ENCODE measurements at regions not wholly inside any gene's neighbourhood (a gene's known extent, or its start where the extent isn't known, plus 50 kb on each side); places are given as distances from the start of the nearest gene placed in this dataset.
"Not testable (repeated sequence)": the region's sequence is repeated elsewhere in the genome, so short reads cannot be mapped to it uniquely, and the experiment has no call there.

GRCh38 chr6:21282360-21282759 lies 311.2 kb upstream of the SOX4 start:
- DNase-seq (ENCODE audit: low read depth in 1 of 2, low spot score in 1 of 2); in situ Hi-C loops (cut with HindIII; ENCODE audit: low pct_unique_long_range_greater_than_20kb, low sequenced_read_pairs): not testable (repeated sequence)

GRCh38 chr6:21284166-21284565 lies 309.4 kb upstream of the SOX4 start:
- DNase-seq (ENCODE audit: low read depth in 1 of 2, low spot score in 1 of 2): no peak
- in situ Hi-C loops (cut with HindIII; ENCODE audit: low pct_unique_long_range_greater_than_20kb, low sequenced_read_pairs): no loop called here
- no peak for TF ChIP-seq JUND (IDR thresholded peaks at IDR 0.05; ENCODE audit: low read depth)

GRCh38 chr6:21284706-21285105 lies 308.8 kb upstream of the SOX4 start:
- TF ChIP-seq JUND (IDR thresholded peaks at IDR 0.05; ENCODE audit: low read depth): no peak
- no peak for DNase-seq (ENCODE audit: low read depth in 1 of 2, low spot score in 1 of 2)
- in situ Hi-C loops (cut with HindIII; ENCODE audit: low pct_unique_long_range_greater_than_20kb, low sequenced_read_pairs): no loop called here

- no peak for DNase-seq (ENCODE audit: low read depth in 1 of 2, low spot score in 1 of 2)
- no peak for TF ChIP-seq JUND (IDR thresholded peaks at IDR 0.05; ENCODE audit: low read depth)
- in situ Hi-C loops (cut with HindIII; ENCODE audit: low pct_unique_long_range_greater_than_20kb, low sequenced_read_pairs): no loop called here
These were observed 299.4 kb upstream of the SOX4 start for GRCh38 chr6:21294144-21294543.

GRCh38 chr6:21295506-21296240 lies 297.9 kb upstream of the SOX4 start:
- in situ Hi-C loops (cut with HindIII; ENCODE audit: low pct_unique_long_range_greater_than_20kb, low sequenced_read_pairs): no loop called here
- DNase-seq (ENCODE audit: low read depth in 1 of 2, low spot score in 1 of 2): no peak
- no peak for TF ChIP-seq JUND (IDR thresholded peaks at IDR 0.05; ENCODE audit: low read depth)

GRCh38 chr6:21297665-21298064 lies 295.9 kb upstream of the SOX4 start:
- no peak for DNase-seq (ENCODE audit: low read depth in 1 of 2, low spot score in 1 of 2)
- no peak for TF ChIP-seq JUND (IDR thresholded peaks at IDR 0.05; ENCODE audit: low read depth)
- in situ Hi-C loops (cut with HindIII; ENCODE audit: low pct_unique_long_range_greater_than_20kb, low sequenced_read_pairs): no loop called here

- in situ Hi-C loops (cut with HindIII; ENCODE audit: low pct_unique_long_range_greater_than_20kb, low sequenced_read_pairs): no loop called here
- no peak for DNase-seq (ENCODE audit: low read depth in 1 of 2, low spot score in 1 of 2)
- TF ChIP-seq JUND (IDR thresholded peaks at IDR 0.05; ENCODE audit: low read depth): no peak
These were observed 294.3 kb upstream of the SOX4 start for GRCh38 chr6:21299216-21299615.

GRCh38 chr6:21300439-21300838 lies 293.1 kb upstream of the SOX4 start:
- no peak for TF ChIP-seq JUND (IDR thresholded peaks at IDR 0.05; ENCODE audit: low read depth)
- DNase-seq (ENCODE audit: low read depth in 1 of 2, low spot score in 1 of 2): no peak
- in situ Hi-C loops (cut with HindIII; ENCODE audit: low pct_unique_long_range_greater_than_20kb, low sequenced_read_pairs): no loop called here

- in situ Hi-C loops (cut with HindIII; ENCODE audit: low pct_unique_long_range_greater_than_20kb, low sequenced_read_pairs): no loop called here
These were observed 287.6 kb upstream of the SOX4 start for GRCh38 chr6:21305893-21306332.

GRCh38 chr6:21306546-21306945 lies 287.0 kb upstream of the SOX4 start:
- in situ Hi-C loops (cut with HindIII; ENCODE audit: low pct_unique_long_range_greater_than_20kb, low sequenced_read_pairs): no loop called here
- no peak for DNase-seq (ENCODE audit: low read depth in 1 of 2, low spot score in 1 of 2)
- no peak for TF ChIP-seq JUND (IDR thresholded peaks at IDR 0.05; ENCODE audit: low read depth)

More at GRCh38 chr6:21305893-21306332, 287.6 kb upstream of the SOX4 start:
- peak in 1 of 2 experiments; percentile 26 for DNase-seq (ENCODE audit: low read depth in 1 of 2, low spot score in 1 of 2)
- no peak for TF ChIP-seq JUND (IDR thresholded peaks at IDR 0.05; ENCODE audit: low read depth)

GRCh38 chr6:21309807-21310221 lies 283.7 kb upstream of the SOX4 start:
- TF ChIP-seq JUND (IDR thresholded peaks at IDR 0.05; ENCODE audit: low read depth): no peak
- in situ Hi-C loops (cut with HindIII; ENCODE audit: low pct_unique_long_range_greater_than_20kb, low sequenced_read_pairs): no loop called here
- no peak for DNase-seq (ENCODE audit: low read depth in 1 of 2, low spot score in 1 of 2)

- DNase-seq (ENCODE audit: low read depth in 1 of 2, low spot score in 1 of 2): no peak
- TF ChIP-seq JUND (IDR thresholded peaks at IDR 0.05; ENCODE audit: low read depth): no peak
- in situ Hi-C loops (cut with HindIII; ENCODE audit: low pct_unique_long_range_greater_than_20kb, low sequenced_read_pairs): no loop called here
These were observed 282.9 kb upstream of the SOX4 start for GRCh38 chr6:21310568-21311140.

- DNase-seq (ENCODE audit: low read depth in 1 of 2, low spot score in 1 of 2): no peak
- TF ChIP-seq JUND (IDR thresholded peaks at IDR 0.05; ENCODE audit: low read depth): no peak
- in situ Hi-C loops (cut with HindIII; ENCODE audit: low pct_unique_long_range_greater_than_20kb, low sequenced_read_pairs): no loop called here
These were observed 281.4 kb upstream of the SOX4 start for GRCh38 chr6:21312118-21312517.

- DNase-seq (ENCODE audit: low read depth in 1 of 2, low spot score in 1 of 2): no peak
- no peak for TF ChIP-seq JUND (IDR thresholded peaks at IDR 0.05; ENCODE audit: low read depth)
- in situ Hi-C loops (cut with HindIII; ENCODE audit: low pct_unique_long_range_greater_than_20kb, low sequenced_read_pairs): no loop called here
These were observed 275.9 kb upstream of the SOX4 start for GRCh38 chr6:21317642-21318041.
